ENCODE measurements at regions not wholly inside any gene's neighbourhood (a gene's known extent, or its start where the extent isn't known, plus 50 kb on each side); places are given as distances from the start of the nearest gene placed in this dataset.

- no peaks in the 10 kb centered on the region for H3K36me3 ChIP-seq
- intact Hi-C loops (cut with DNase I): no loop called here
- H3K4me1 ChIP-seq: no peaks in the 10 kb centered on the region
- no peaks in the 10 kb centered on the region for H3K27me3 ChIP-seq
- H3K27ac ChIP-seq: no peak overlapping the region
- WGBS (ENCODE audit: insufficient coverage, low coverage, low lambda C conversion rate, missing lambda C conversion rate): 44% methylated on average over 4 of the region's 4 CpGs
- ATAC-seq: no peak
- H3K4me3 ChIP-seq: no peak overlapping the region
- H3K9me3 ChIP-seq: no peaks in the 10 kb centered on the region
- TF ChIP-seq POLR2A (IDR thresholded peaks at IDR 0.05): no peak
- TF ChIP-seq CTCF (IDR thresholded peaks at IDR 0.05): no peak
- no peak for DNase-seq
These were observed 99.5 kb upstream of the GJB5 start for GRCh38 chr1:34655206-34655874.

GRCh38 chr1:34655875-34656240, 99.0 kb upstream of the GJB5 start:
- no peak for TF ChIP-seq CTCF (IDR thresholded peaks at IDR 0.05)
- no peak for TF ChIP-seq POLR2A (IDR thresholded peaks at IDR 0.05)
- Histone ChIP-seq H3K4me3 (no peak overlapping the region), H3K27ac (no peak overlapping the region), H3K9me3 (no peaks in the 10 kb centered on the region), H3K36me3 (no peaks in the 10 kb centered on the region), H3K4me1 (no peaks in the 10 kb centered on the region), H3K27me3 (no peaks in the 10 kb centered on the region)
- no peak for ATAC-seq
- no peak for DNase-seq
- 60% methylated on average over 3 of the region's 4 CpGs for WGBS (ENCODE audit: insufficient coverage, low coverage, low lambda C conversion rate, missing lambda C conversion rate)
- intact Hi-C loops (cut with DNase I): no loop called here

- WGBS (ENCODE audit: insufficient coverage, low coverage, low lambda C conversion rate, missing lambda C conversion rate): 58% methylated on average over 3 of the region's 3 CpGs
- no peak for ATAC-seq
These were observed 98.5 kb upstream of the GJB5 start for GRCh38 chr1:34656299-34656698.

GRCh38 chr1:34656731-34657130, 98.1 kb upstream of the GJB5 start:
- Histone ChIP-seq H3K36me3 (no peaks in the 10 kb centered on the region), H3K27ac (no peak overlapping the region), H3K4me1 (no peaks in the 10 kb centered on the region), H3K9me3 (no peaks in the 10 kb centered on the region), H3K27me3 (no peaks in the 10 kb centered on the region), H3K4me3 (no peak overlapping the region)
- intact Hi-C loops (cut with DNase I): no loop called here
- no peak for DNase-seq
- ATAC-seq: no peak
- TF ChIP-seq POLR2A (IDR thresholded peaks at IDR 0.05): no peak
- no peak for TF ChIP-seq CTCF (IDR thresholded peaks at IDR 0.05)
- 11% methylated on average over 7 of the region's 8 CpGs for whole genome bisulfite sequencing (ENCODE audit: insufficient coverage, low coverage, low lambda C conversion rate, missing lambda C conversion rate)

More at GRCh38 chr1:34656299-34656698, 98.5 kb upstream of the GJB5 start:
- H3K9me3 ChIP-seq: no peaks in the 10 kb centered on the region
- no peak for DNase-seq
- no peak overlapping the region for H3K27ac ChIP-seq
- intact Hi-C loops (cut with DNase I): no loop called here
- TF ChIP-seq POLR2A (IDR thresholded peaks at IDR 0.05) (no peak), CTCF (IDR thresholded peaks at IDR 0.05) (no peak)
- H3K4me1 ChIP-seq: no peaks in the 10 kb centered on the region
- H3K36me3 ChIP-seq: no peaks in the 10 kb centered on the region
- no peak overlapping the region for H3K4me3 ChIP-seq
- H3K27me3 ChIP-seq: no peaks in the 10 kb centered on the region

GRCh38 chr1:34657266-34657665, 97.6 kb upstream of the GJB5 start:
- Histone ChIP-seq H3K36me3 (no peaks in the 10 kb centered on the region), H3K9me3 (no peaks in the 10 kb centered on the region), H3K27ac (no peak overlapping the region), H3K27me3 (no peaks in the 10 kb centered on the region), H3K4me1 (no peaks in the 10 kb centered on the region), H3K4me3 (no peak overlapping the region)
- TF ChIP-seq POLR2A (IDR thresholded peaks at IDR 0.05): no peak
- TF ChIP-seq CTCF (IDR thresholded peaks at IDR 0.05): no peak
- no peak for ATAC-seq
- DNase-seq: no peak
- intact Hi-C loops (cut with DNase I): no loop called here

All from right lobe of liver (tissue), 6 donors.